Loucy (cell line): ENCODE measurements at regions not wholly inside any gene's neighbourhood (a gene's known extent, or its start where the extent isn't known, plus 50 kb on each side); places are given as distances from the start of the nearest gene placed in this dataset.

Experiments used
- H2AFZ ChIP-seq: fragments of 200-600 bp; sonication (generic); 2 replicates; pipeline ENCODE4 v1.6.0; 2016; ENCODE audit warnings: antibody characterized with exemption, mild to moderate bottlenecking, low read length, moderate library complexity
- H3F3A ChIP-seq: fragments of 200-600 bp; 2 replicates; pipeline ENCODE4 v1.6.0; 2016; ENCODE audit warnings: antibody characterized with exemption, low read depth, mild to moderate bottlenecking
- H3K27me3 ChIP-seq: fragments of 200-600 bp; sonication (generic); 2 replicates; pipeline ENCODE4 v1.6.1; 2014; ENCODE audit warnings: low read length, mild to moderate bottlenecking; ENCODE audit not compliant: insufficient read depth, poor library complexity, severe bottlenecking
- H3K36me3 ChIP-seq: fragments of 200-600 bp; sonication (generic); 2 replicates; pipeline ENCODE4 v1.6.1; 2016; ENCODE audit warnings: low read length; ENCODE audit not compliant: insufficient read depth
- H3K4me1 ChIP-seq: fragments of 200-600 bp; sonication (generic); 2 replicates; pipeline ENCODE4 v1.5.1; 2014; ENCODE audit warnings: low read length, mild to moderate bottlenecking; ENCODE audit not compliant: insufficient read depth, poor library complexity, severe bottlenecking
- H3K4me2 ChIP-seq: fragments of 200-600 bp; sonication (generic); 2 replicates; pipeline ENCODE4 v1.6.0; 2014; ENCODE audit warnings: antibody characterized with exemption, low read length, low read depth, mild to moderate bottlenecking; ENCODE audit not compliant: poor library complexity, severe bottlenecking
- H3K4me3 ChIP-seq: fragments of 200-600 bp; sonication (generic); 2 replicates; pipeline ENCODE4 v1.5.1; 2014; ENCODE audit warnings: low read length, mild to moderate bottlenecking, mixed read lengths; ENCODE audit not compliant: poor library complexity, severe bottlenecking
- H3K79me2 ChIP-seq: fragments of 200-600 bp; sonication (generic); 2 replicates; pipeline ENCODE4 v1.6.1; 2014; ENCODE audit warnings: low read length; ENCODE audit not compliant: insufficient read depth
- H3K9ac ChIP-seq: fragments of 200-600 bp; sonication (generic); 2 replicates; pipeline ENCODE4 v1.6.0; 2014; ENCODE audit warnings: mild to moderate bottlenecking, low read depth, low read length, moderate library complexity; ENCODE audit not compliant: poor library complexity, severe bottlenecking
- H3K9me2 ChIP-seq: fragments of 200-600 bp; sonication (generic); replicated peaks from 2 replicates; pipeline ENCODE4 v1.6.1; 2016; ENCODE audit warnings: low read depth, low read length, mixed read lengths
- H3K9me3 ChIP-seq: fragments of 200-600 bp; sonication (generic); 2 replicates; pipeline ENCODE4 v1.6.1; 2014; ENCODE audit warnings: mild to moderate bottlenecking, antibody characterized with exemption, low read length, low read depth; ENCODE audit not compliant: insufficient read depth
- H4K20me1 ChIP-seq: fragments of 200-600 bp; sonication (generic); 2 replicates; pipeline ENCODE4 v1.6.0; 2014; ENCODE audit warnings: antibody characterized with exemption, low read length, mild to moderate bottlenecking; ENCODE audit not compliant: insufficient read depth, poor library complexity, severe bottlenecking
- EZH2phosphoT487 ChIP-seq: fragments of 200-600 bp; IDR thresholded peaks from 2 replicates; pipeline ENCODE4 v1.6.1; 2018; ENCODE audit warnings: antibody characterized with exemption, mild to moderate bottlenecking, moderate library complexity, borderline replicate concordance
- TF ChIP-seq, protein P1 (sequence below): fragments of 200-600 bp; sonication (generic); conservative IDR thresholded peaks from 2 replicates; pipeline ENCODE4 v1.5.1; 2014; ENCODE audit warnings: mild to moderate bottlenecking, antibody characterized with exemption, low read length

DNA sequence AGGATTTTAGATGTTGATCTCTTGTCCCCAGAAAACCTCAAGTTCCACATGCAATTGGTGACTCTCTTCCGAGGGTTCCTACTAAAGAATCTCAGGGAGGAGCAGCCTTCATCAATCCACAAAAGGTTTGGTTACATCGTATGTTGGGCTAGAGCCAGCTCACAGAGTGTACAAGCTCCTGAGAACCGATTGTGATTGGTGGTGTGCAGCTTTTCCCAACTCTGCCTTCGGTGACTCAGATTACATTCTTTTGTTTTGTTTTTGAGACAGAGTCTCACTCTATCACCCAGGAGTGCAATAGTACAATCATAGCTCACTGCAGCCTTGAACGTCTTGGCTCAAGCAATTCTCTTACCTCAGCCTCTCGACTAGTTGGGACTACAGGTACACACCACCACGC is 172.4 kb downstream of the PMP22 start:
- Histone ChIP-seq H3K4me1 (no peaks in the 10 kb centered on the region), H3K4me2 (no peak overlapping the region), H3K9me3 (no peaks in the 10 kb centered on the region), H2AFZ (no peak overlapping the region), H3K9ac (no peak overlapping the region), H3K4me3 (no peak overlapping the region), H3K9me2 (no peaks in the 10 kb centered on the region), H3K36me3 (no peaks in the 10 kb centered on the region), H3K27me3 (no peaks in the 10 kb centered on the region), H4K20me1 (no peaks in the 10 kb centered on the region), H3F3A (no peaks in the 10 kb centered on the region), H3K79me2 (no peaks in the 10 kb centered on the region)
- TF ChIP-seq EZH2phosphoT487 = no peak
- TF ChIP-seq, protein P1, sequence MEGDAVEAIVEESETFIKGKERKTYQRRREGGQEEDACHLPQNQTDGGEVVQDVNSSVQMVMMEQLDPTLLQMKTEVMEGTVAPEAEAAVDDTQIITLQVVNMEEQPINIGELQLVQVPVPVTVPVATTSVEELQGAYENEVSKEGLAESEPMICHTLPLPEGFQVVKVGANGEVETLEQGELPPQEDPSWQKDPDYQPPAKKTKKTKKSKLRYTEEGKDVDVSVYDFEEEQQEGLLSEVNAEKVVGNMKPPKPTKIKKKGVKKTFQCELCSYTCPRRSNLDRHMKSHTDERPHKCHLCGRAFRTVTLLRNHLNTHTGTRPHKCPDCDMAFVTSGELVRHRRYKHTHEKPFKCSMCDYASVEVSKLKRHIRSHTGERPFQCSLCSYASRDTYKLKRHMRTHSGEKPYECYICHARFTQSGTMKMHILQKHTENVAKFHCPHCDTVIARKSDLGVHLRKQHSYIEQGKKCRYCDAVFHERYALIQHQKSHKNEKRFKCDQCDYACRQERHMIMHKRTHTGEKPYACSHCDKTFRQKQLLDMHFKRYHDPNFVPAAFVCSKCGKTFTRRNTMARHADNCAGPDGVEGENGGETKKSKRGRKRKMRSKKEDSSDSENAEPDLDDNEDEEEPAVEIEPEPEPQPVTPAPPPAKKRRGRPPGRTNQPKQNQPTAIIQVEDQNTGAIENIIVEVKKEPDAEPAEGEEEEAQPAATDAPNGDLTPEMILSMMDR = no peak

DNA sequence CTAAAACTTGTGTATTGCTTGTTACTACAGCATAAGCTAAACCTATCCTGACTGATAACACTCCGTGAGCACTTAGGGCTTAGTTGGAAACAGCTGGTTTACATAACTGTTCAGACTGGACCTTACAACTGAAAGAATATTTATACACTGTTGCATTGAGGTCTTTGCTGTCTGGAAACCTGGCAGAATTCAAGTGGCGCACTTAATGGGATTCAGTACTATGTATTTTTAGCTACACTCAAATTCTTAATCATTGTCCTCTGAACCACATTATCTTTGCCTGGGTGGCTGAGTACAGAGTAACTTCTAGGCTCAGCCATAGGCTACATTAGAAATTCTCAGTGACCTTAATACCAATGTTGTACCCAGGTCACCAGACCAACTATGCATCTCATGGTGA is 172.9 kb downstream of the PMP22 start:
- H3K79me2 ChIP-seq = no peaks in the 10 kb centered on the region
- no peaks in the 10 kb centered on the region for H4K20me1 ChIP-seq
- H3K36me3 ChIP-seq = no peaks in the 10 kb centered on the region

DNA sequence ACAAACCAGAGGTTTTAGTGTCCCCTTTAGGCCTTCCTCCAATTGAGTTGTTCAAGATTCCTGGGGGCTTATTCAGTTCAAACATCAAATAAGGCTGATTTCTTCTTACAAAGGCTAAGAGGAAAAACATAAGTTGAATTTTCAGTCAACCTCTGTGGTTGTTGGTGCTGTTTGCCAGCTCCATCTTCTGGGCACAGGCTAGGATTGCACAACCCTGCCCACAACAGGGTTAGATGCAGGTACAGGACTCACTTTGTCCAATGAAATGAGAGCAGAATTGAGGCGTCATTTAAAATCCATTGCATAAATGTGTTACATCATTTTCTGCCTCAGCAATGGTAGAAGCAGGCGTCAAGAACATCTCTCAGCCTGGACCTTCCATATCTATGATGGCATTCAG is 173.3 kb downstream of the PMP22 start:
- no peaks in the 10 kb centered on the region for H3K36me3 ChIP-seq
- no peak overlapping the region for H3K4me2 ChIP-seq
- no peaks in the 10 kb centered on the region for H3K79me2 ChIP-seq
- H3F3A ChIP-seq = no peaks in the 10 kb centered on the region
- H3K4me1 ChIP-seq = no peaks in the 10 kb centered on the region
- TF ChIP-seq, protein P1 = peak; percentile 42
- TF ChIP-seq EZH2phosphoT487 = no peak
- no peaks in the 10 kb centered on the region for H3K9me2 ChIP-seq
- no peak overlapping the region for H2AFZ ChIP-seq
- no peaks in the 10 kb centered on the region for H4K20me1 ChIP-seq
- H3K9ac ChIP-seq = no peak overlapping the region
- no peaks in the 10 kb centered on the region for H3K27me3 ChIP-seq
- H3K9me3 ChIP-seq = no peaks in the 10 kb centered on the region
- no peak overlapping the region for H3K4me3 ChIP-seq

More for the DNA sequence above, 172.9 kb downstream of the PMP22 start:
- Histone ChIP-seq H3K4me1 (no peaks in the 10 kb centered on the region), H3K4me2 (no peak overlapping the region), H2AFZ (no peak overlapping the region), H3K9me2 (no peaks in the 10 kb centered on the region), H3F3A (no peaks in the 10 kb centered on the region), H3K9ac (no peak overlapping the region), H3K4me3 (no peak overlapping the region), H3K9me3 (no peaks in the 10 kb centered on the region), H3K27me3 (no peaks in the 10 kb centered on the region)
- TF ChIP-seq, protein P1 = no peak
- no peak for TF ChIP-seq EZH2phosphoT487
